ENCODE measurements at regions not wholly inside any gene's neighbourhood (a gene's known extent, or its start where the extent isn't known, plus 50 kb on each side); places are given as distances from the start of the nearest gene placed in this dataset.

- peaks cover 0 to 6% (median 0%) of the 10 kb centered on the region in 6 donors for H3K4me1 ChIP-seq
- TF ChIP-seq POLR2AphosphoS5 (IDR thresholded peaks at IDR 0.05) (no peak), CTCF (IDR thresholded peaks at IDR 0.05 in 8 of 11, conservative IDR thresholded peaks at IDR 0.05 in 3 of 11) (no peak), POLR2A (IDR thresholded peaks at IDR 0.05) (no peak)
- WGBS, 5 donors: 91 to 98% (median 94%) methylated on average over 5 of the region's 5 CpGs
- H3K27me3 ChIP-seq (replicated peaks in 1 of 7): no peaks in the 10 kb centered on the region
- intact Hi-C loops (cut with DNase I; ENCODE audit: low total_unique reads): no loop called here
- no peaks in the 10 kb centered on the region for H3K36me3 ChIP-seq
- no peak for DNase-seq
- no peaks in the 10 kb centered on the region for H3K9me3 ChIP-seq
- no peak overlapping the region for H3K27ac ChIP-seq
- no peak overlapping the region for H3K4me3 ChIP-seq
Observed at GRCh38 chr7:35988105-35988504, 164.9 kb upstream of the EEPD1 start.

GRCh38 chr7:35988818-35989217 is 164.2 kb upstream of the EEPD1 start:
- no peak for TF ChIP-seq CTCF (IDR thresholded peaks at IDR 0.05 in 8 of 11, conservative IDR thresholded peaks at IDR 0.05 in 3 of 11)
- no peak for TF ChIP-seq POLR2AphosphoS5 (IDR thresholded peaks at IDR 0.05)
- TF ChIP-seq POLR2A (IDR thresholded peaks at IDR 0.05): no peak
- no peaks in the 10 kb centered on the region for H3K27me3 ChIP-seq (replicated peaks in 1 of 7)
- WGBS, 5 donors: 90 to 97% (median 92%) methylated on average over 6 of the region's 6 CpGs
- no peak overlapping the region for H3K27ac ChIP-seq
- intact Hi-C loops (cut with DNase I; ENCODE audit: low total_unique reads): no loop called here
- no peak overlapping the region for H3K4me3 ChIP-seq
- no peaks in the 10 kb centered on the region for H3K36me3 ChIP-seq
- H3K4me1 ChIP-seq: peaks cover 0 to 6% (median 0%) of the 10 kb centered on the region in 6 donors
- no peaks in the 10 kb centered on the region for H3K9me3 ChIP-seq
- no peak for DNase-seq

- no peak for DNase-seq
- Histone ChIP-seq H3K36me3 (no peaks in the 10 kb centered on the region), H3K27me3 (replicated peaks in 1 of 7) (no peaks in the 10 kb centered on the region), H3K9me3 (no peaks in the 10 kb centered on the region), H3K4me3 (no peak overlapping the region), H3K27ac (no peak overlapping the region), H3K4me1 (no peaks in the 10 kb centered on the region)
- WGBS, 5 donors: 84 to 94% (median 89%) methylated on average over 6 of the region's 6 CpGs
- TF ChIP-seq POLR2A (IDR thresholded peaks at IDR 0.05): no peak
- no peak for TF ChIP-seq CTCF (IDR thresholded peaks at IDR 0.05 in 8 of 11, conservative IDR thresholded peaks at IDR 0.05 in 3 of 11)
- TF ChIP-seq POLR2AphosphoS5 (IDR thresholded peaks at IDR 0.05): no peak
- intact Hi-C loops (cut with DNase I; ENCODE audit: low total_unique reads): no loop called here
Observed at GRCh38 chr7:35991511-35992232, 161.4 kb upstream of the EEPD1 start.

GRCh38 chr7:35992436-35992835 is 160.6 kb upstream of the EEPD1 start:
- H3K36me3 ChIP-seq: no peaks in the 10 kb centered on the region
- no peaks in the 10 kb centered on the region for H3K9me3 ChIP-seq
- H3K4me3 ChIP-seq: no peak overlapping the region
- no peak for TF ChIP-seq POLR2AphosphoS5 (IDR thresholded peaks at IDR 0.05)
- no peak overlapping the region for H3K27ac ChIP-seq
- H3K4me1 ChIP-seq: no peaks in the 10 kb centered on the region
- no peaks in the 10 kb centered on the region for H3K27me3 ChIP-seq (replicated peaks in 1 of 7)
- no peak for DNase-seq
- intact Hi-C loops (cut with DNase I; ENCODE audit: low total_unique reads): no loop called here
- WGBS, 5 donors: 95 to 100% (median 97%) methylated on average over 1 of the region's 1 CpG

Data from spleen (tissue), 11 donors.